Transverse colon (tissue), 3 donors: ENCODE measurements at regions not wholly inside any gene's neighbourhood (a gene's known extent, or its start where the extent isn't known, plus 50 kb on each side); places are given as distances from the start of the nearest gene placed in this dataset.

Experiments
- POLR2A ChIP-seq: fragments of 450-650 bp; IDR thresholded peaks from one replicate; pipeline ENCODE4 v1.6.1; 2016; ENCODE audit warnings: antibody characterized with exemption, mild to moderate bottlenecking, moderate library complexity
- TF ChIP-seq, protein P1 (sequence below), 5 experiments: fragments of 200-600 bp in 3 of 5; fragments of 450-650 bp in 2 of 5; sonication (generic) in 3 of 5; IDR thresholded peaks; 1 replicate in 2 of 5; 2 replicates in 3 of 5; pipeline ENCODE4 v1.5.1; 2016 to 2017; ENCODE audit warnings: antibody characterized with exemption in 5 of 5, inconsistent platforms in 3 of 5, mild to moderate bottlenecking in 2 of 5, moderate library complexity in 1 of 5

DNA sequence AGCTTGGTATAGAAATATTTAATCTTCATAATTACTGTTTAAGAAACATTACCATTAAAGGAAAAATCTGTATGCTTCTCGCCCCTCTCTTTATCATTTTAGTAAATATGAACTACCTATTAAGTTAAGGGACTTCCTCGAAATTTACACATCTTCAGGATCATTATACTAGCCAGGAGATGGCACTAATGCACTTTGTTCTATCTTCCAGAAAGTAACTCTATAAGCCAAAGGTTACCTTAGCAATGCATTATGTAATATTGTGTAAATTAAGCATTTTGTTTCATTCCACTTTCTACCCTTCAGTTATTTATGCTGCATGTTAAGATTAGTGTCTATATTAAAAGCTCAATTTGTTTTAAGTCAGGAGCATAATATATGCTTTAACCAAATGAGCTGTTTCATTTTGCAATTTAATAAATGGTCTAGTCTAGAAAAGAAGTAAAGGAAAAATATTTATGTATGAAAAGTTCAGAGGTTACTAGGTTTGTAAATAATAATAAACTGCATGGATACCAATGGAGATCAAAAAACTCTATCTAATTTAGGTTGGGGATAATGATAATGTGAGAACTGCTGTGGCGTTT is 128.5 kb downstream of the ANKRD7 start:
- TF ChIP-seq, protein P1, sequence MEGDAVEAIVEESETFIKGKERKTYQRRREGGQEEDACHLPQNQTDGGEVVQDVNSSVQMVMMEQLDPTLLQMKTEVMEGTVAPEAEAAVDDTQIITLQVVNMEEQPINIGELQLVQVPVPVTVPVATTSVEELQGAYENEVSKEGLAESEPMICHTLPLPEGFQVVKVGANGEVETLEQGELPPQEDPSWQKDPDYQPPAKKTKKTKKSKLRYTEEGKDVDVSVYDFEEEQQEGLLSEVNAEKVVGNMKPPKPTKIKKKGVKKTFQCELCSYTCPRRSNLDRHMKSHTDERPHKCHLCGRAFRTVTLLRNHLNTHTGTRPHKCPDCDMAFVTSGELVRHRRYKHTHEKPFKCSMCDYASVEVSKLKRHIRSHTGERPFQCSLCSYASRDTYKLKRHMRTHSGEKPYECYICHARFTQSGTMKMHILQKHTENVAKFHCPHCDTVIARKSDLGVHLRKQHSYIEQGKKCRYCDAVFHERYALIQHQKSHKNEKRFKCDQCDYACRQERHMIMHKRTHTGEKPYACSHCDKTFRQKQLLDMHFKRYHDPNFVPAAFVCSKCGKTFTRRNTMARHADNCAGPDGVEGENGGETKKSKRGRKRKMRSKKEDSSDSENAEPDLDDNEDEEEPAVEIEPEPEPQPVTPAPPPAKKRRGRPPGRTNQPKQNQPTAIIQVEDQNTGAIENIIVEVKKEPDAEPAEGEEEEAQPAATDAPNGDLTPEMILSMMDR (IDR thresholded peaks at IDR 0.05), result peak in 2 of 5 experiments; percentile 23 to 26
- TF ChIP-seq POLR2A, result no peak
